ENCODE measurements at regions not wholly inside any gene's neighbourhood (a gene's known extent, or its start where the extent isn't known, plus 50 kb on each side); places are given as distances from the start of the nearest gene placed in this dataset.

GRCh38 chr6:168155193-168155592, 76.2 kb upstream of the FRMD1 start:
- DNase-seq, result peak; percentile 80

DNA sequence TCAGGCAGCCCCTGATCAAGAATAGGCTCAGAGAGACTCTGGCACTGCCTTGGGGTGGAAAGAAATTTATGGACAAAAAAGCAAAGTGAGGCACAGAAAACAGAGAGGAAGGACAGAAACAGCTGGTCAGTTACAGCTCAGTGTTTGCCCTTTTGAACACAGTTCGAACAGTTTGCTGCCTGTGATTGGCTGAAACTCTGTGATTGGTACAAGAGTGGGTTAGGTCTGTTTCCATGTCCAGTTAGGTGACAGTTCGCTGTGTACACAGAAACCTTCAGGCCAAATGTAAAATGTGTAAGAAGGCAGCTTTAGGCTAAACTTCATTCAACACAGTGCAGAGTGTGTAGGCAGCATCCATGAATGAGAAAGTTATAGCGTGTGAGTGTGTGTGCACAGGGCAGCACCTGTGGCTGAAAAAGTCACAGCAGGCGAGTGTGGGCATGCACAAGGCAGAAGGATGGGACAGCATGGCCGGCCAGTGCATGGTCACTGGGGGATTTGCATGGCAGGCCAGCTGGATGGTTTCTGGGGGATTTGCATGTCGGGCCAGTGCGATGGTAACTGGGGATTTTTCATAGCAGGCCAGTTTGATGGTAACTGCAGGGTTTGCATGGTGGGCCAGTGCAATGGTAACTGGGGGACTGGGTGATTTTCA, 75.4 kb upstream of the FRMD1 start:
- DNase-seq, result no peak

GRCh38 chr6:168153553-168153952, 74.5 kb upstream of the FRMD1 start:
- DNase-seq, result no peak

DNA sequence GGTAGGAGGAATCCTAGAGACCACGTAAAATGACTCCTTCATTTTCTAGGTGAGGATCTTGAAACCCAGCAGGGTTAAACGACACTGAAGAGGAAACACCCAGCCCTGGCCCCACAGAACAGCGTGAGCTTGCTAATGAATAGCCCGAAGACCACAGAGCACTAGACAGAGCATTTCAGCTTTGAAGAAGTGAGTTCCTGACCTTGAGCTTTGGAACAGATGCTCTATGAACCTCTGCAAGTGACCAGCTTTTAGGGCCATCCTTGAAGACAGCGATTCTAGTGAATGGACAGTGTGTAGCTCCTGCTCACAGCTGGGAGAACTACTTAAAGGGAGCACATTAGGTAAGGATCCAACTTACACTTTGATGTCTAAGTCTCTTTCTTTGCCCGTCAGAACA, 74.0 kb upstream of the FRMD1 start:
- no peak for DNase-seq

- DNase-seq, result peak; percentile 51
Measured at GRCh38 chr6:168152306-168152963, 73.4 kb upstream of the FRMD1 start.

DNA sequence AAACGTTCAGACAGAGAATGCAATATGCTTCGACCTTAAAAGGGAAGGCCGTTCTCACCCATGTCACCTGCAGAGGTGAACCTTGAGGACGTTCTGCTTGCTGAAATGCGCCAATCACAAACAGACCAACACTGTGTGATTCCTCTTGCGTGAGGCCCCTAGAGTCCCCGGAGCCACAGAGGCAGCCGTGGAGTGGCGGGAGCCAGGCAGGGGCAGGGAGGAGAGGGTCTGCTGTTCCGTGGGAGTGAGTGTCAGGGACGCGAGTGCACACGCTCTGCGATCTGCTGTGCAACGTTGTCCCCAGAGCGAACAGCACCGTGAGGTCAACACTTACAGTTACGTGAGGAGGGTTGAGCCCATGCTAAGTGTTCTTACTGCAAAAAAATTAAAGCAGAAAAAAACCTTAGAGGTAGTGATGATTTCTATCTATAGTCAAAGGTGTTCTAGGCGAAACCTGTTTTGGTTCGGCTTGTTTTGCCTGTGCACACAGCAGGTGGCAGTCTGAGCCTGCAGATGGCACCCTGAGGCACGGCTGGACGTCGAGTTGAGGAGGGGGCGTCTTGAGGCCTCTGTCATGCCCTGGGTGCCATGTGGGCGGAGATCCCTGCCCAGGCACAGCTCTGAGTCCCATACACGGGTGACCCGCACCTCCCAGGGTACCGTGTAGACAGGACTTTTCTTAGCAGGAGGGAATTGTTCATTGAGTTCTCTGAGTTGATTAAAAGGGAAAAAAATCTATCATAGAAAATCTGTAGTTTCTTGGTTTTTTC, 71.7 kb upstream of the FRMD1 start:
- DNase-seq, result no peak

- DNase-seq, result no peak
Measured at GRCh38 chr6:168149015-168149414, 70.0 kb upstream of the FRMD1 start.

- no peak for DNase-seq
Measured at GRCh38 chr6:168148231-168148849, 69.3 kb upstream of the FRMD1 start.

GRCh38 chr6:168147205-168147738, 68.3 kb upstream of the FRMD1 start:
- no peak for DNase-seq

GRCh38 chr6:168145747-168146596, 67.0 kb upstream of the FRMD1 start:
- no peak for DNase-seq

DNA sequence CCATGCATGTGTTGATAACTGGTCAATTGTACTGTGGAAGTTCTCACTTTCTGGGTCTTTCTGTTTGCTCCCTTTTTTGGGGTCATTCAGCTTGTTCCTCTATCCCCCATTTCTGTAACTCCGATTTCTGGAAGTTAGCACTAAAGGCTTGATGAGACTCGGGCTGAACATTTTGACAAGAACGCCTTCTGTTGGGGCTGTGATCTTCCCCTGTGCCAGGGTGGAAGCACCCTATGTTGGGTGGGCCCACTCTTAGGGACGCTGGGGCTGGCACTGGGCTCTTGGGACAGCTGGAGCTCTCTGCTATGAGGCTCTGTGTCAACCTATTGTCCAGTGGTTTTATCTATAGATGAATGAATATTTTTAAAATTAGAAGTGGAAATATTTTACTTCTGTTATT, 60.1 kb upstream of the FRMD1 start:
- no peak for DNase-seq

DNA sequence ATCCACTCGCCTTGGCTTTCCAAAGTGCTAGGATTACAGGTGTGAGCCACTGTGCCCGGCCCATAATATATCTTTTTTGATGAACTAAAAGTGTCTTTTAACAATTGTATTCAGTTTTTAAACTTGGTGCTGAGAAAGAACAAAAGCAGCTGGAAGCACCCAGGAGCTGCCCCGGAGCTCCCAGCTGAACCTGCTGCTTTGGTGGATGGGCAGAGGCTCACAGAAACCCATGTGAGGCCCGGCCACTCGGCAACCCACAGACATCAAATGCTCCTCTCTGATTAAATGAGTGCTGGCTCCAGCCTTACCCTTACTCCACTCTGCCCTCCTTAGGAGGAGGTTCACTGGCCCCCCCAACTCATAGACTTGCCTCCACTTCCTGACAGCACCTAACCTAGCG, 59.4 kb upstream of the FRMD1 start:
- DNase-seq, result no peak

DNA sequence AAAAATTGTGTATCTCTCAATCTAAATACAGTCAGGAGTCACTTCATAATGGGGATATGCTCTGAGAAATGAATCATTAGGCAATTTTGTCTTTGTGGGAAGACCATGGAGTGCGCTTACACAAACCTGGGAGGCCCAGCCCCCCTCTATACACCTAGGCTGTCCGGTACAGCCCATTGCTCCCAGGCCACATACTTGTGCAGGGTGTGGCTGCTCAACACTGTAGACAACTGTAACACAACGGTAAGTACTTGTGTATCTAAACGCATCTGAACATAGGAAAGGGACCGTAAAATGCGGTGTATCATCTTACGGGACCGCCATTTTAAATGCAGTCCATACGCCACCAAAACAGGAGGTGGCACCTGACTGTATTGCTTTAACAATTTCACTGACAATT, 58.0 kb upstream of the FRMD1 start:
- no peak for DNase-seq

DNA sequence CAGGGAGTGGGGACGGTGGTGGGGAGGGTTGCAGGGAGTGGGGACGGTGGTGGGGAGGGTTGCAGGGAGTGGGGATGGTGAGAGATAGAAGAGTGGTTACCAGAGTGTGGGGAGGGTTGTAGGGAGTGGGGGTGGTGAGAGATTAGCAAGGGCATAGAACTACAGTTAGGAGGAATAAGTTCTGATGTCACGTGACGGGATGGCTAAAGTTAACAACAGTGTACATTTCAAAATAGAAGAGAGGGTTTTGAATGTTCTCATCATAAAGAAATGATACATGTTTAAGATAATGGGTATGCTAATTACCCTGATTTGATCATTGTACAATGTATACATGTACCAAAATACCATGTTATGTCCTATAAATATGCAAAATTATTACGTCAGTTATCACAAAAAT, 57.6 kb upstream of the FRMD1 start:
- no peak for DNase-seq

GRCh38 chr6:168136001-168136400, 57.0 kb upstream of the FRMD1 start:
- DNase-seq, result no peak

DNA sequence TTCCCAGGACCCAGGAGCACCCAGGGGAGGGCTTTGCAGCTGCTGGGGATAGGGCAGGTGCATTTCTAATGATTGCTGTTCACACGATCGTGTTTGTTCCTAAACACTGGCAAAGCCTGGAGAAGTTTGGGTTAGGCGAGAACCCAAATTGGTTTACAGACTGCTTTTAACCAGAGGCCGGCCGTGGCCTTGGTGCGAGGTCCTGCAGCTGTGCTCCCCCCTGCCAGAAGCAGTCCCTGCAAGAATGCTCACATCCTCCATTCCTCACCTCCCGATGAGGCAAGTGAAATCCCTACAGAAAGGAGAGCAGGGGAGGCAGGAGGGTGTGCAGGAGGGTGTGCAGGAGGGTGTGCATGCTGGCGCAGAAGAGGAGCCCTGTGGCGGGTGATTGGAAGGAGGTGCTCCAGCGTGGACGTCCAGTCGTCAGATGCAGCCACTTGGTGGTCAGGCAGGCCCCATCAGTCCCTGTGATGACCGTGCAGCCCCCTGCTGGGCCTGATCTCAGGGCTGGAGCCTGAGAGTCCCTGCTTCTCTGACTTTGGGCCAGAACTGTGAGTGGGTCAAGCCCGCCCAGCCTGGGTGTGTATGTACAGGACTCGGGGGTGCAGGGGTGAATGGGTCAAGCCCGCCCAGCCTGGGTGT, 55.7 kb upstream of the FRMD1 start:
- no peak for DNase-seq

- DNase-seq, result no peak
Measured at GRCh38 chr6:168133687-168134559, 54.9 kb upstream of the FRMD1 start.

DNA sequence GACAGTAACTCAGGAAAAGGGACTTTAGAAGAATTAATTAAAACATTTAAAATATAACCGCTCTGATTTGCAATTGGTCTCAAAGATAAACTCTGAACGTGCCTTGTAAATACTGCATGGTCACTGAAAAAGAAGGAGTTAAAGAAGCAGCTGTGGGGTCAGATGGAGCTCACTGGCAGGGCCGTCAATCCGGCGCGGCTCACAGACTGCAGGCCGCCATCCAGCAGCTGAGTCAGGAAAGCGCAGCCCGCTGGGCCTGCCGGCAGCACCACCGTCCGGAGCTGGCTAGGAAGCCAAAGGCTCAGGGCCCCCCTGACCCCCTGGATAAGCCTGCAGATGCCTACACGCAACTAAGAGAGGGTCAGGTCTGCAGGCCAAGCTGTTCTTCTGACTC, 54.2 kb upstream of the FRMD1 start:
- peak; percentile 32 for DNase-seq

DNA sequence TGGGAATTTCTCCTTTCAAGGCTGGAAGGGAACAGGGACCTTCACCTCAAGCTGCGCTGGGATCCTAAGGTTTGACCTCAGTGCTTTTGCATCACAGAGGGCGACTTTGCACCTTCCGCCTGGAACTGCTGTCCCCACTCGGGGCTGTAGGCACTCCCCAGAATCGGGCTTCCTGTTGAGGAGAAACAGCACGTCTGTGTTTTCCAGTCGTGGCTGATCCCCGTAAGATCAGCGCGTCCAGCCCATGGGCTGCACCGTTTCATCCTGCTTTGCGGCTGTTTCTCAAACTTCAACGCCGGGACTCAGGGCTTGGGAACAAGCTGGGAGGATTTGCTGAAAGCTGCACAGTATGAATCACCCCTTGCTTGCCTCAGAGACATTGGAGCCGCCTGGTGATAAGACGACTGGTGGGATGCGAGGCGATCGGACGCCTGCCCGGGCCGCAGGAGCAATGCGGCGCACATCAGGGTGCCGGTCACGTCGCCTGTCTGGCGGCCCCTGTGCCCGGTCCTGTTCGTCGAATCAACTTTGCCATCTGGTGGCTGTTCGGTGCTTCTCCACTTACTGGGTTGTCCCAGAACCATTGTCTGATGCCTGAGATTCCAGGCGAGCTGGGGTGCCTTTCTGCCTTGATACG, 53.6 kb upstream of the FRMD1 start:
- peak; percentile 65 for DNase-seq
